K562 (cell line): ENCODE measurements at regions not wholly inside any gene's neighbourhood (a gene's known extent, or its start where the extent isn't known, plus 50 kb on each side); places are given as distances from the start of the nearest gene placed in this dataset.

Experiments used
- AFF1 ChIP-seq, 2 experiments: fragments of 450-650 bp; IDR thresholded peaks; 2 replicates each; pipeline ENCODE4 v1.6.1; 2018; ENCODE audit warnings: mild to moderate bottlenecking in 2 of 2, low read depth in 1 of 2; ENCODE audit not compliant: partially characterized antibody in 2 of 2
- CBFA2T2 ChIP-seq: fragments of 450-650 bp; conservative IDR thresholded peaks from 2 replicates; pipeline ENCODE4 v1.6.1; 2017; ENCODE audit warnings: mild to moderate bottlenecking
- FUS ChIP-seq: fragments of 200-400 bp; formaldehyde crosslinking; optimal IDR thresholded peaks from 2 replicates; pipeline ENCODE3; 2017; ENCODE audit warnings: low read depth, low read length
- HDAC2 ChIP-seq: fragments of 450-650 bp; IDR thresholded peaks from 2 replicates; pipeline ENCODE4 v1.6.1; 2016; ENCODE audit warnings: mild to moderate bottlenecking
- KHSRP ChIP-seq: fragments of 450-650 bp; IDR thresholded peaks from 2 replicates; pipeline ENCODE4 v1.6.1; 2017
- SAP30 ChIP-seq: fragments of 200-600 bp; sonication (generic); IDR thresholded peaks from 2 replicates; pipeline ENCODE4 v1.6.1; 2012; ENCODE audit warnings: borderline replicate concordance, low read depth, mild to moderate bottlenecking, moderate library complexity, low read length, control low read depth, inconsistent platforms; ENCODE audit not compliant: insufficient read depth, poor library complexity, severe bottlenecking
- TAF9B ChIP-seq: fragments of 450-650 bp; IDR thresholded peaks from 2 replicates; pipeline ENCODE4 v1.6.1; 2018; ENCODE audit warnings: mild to moderate bottlenecking; ENCODE audit not compliant: partially characterized antibody
- ZNF175 ChIP-seq: fragments of 200-800 bp; sonication (Bioruptor generic); IDR thresholded peaks from 2 replicates; pipeline ENCODE4 v1.6.1; 2016; ENCODE audit warnings: low read depth, mild to moderate bottlenecking, missing genetic modification characterization, missing compliant biosample characterization
- TF ChIP-seq, protein P1 (sequence below): fragments of 450-650 bp; IDR thresholded peaks from 2 replicates; pipeline ENCODE4 v1.6.1; 2018; ENCODE audit not compliant: partially characterized antibody

GRCh38 chr22:47623763-47624148, 861.3 kb downstream of the TBC1D22A start (continued):
- TF ChIP-seq TAF9B: no peak
- no peak for TF ChIP-seq AFF1 (IDR thresholded peaks at IDR 0.05; ENCODE audit: low read depth in 1 of 2, partially characterized antibody in 2 of 2)
- TF ChIP-seq, protein P1, sequence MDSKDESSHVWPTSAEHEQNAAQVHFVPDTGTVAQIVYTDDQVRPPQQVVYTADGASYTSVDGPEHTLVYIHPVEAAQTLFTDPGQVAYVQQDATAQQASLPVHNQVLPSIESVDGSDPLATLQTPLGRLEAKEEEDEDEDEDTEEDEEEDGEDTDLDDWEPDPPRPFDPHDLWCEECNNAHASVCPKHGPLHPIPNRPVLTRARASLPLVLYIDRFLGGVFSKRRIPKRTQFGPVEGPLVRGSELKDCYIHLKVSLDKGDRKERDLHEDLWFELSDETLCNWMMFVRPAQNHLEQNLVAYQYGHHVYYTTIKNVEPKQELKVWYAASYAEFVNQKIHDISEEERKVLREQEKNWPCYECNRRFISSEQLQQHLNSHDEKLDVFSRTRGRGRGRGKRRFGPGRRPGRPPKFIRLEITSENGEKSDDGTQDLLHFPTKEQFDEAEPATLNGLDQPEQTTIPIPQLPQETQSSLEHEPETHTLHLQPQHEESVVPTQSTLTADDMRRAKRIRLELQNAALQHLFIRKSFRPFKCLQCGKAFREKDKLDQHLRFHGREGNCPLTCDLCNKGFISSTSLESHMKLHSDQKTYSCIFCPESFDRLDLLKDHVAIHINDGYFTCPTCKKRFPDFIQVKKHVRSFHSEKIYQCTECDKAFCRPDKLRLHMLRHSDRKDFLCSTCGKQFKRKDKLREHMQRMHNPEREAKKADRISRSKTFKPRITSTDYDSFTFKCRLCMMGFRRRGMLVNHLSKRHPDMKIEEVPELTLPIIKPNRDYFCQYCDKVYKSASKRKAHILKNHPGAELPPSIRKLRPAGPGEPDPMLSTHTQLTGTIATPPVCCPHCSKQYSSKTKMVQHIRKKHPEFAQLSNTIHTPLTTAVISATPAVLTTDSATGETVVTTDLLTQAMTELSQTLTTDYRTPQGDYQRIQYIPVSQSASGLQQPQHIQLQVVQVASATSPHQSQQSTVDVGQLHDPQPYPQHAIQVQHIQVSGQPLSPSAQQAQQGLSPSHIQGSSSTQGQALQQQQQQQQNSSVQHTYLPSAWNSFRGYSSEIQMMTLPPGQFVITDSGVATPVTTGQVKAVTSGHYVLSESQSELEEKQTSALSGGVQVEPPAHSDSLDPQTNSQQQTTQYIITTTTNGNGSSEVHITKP: no peak
- no peak for TF ChIP-seq CBFA2T2
- no peak for TF ChIP-seq HDAC2
- TF ChIP-seq ZNF175 (CRISPR knock-in tag): no peak
- no peak for TF ChIP-seq SAP30
- TF ChIP-seq KHSRP: no peak
- no peak for TF ChIP-seq FUS
